ENCODE measurements at regions not wholly inside any gene's neighbourhood (a gene's known extent, or its start where the extent isn't known, plus 50 kb on each side); places are given as distances from the start of the nearest gene placed in this dataset.

GRCh38 chr6:26300359-26300758, 64.6 kb upstream of the BTN3A2 start:
- Histone ChIP-seq H3K9me3 (ENCODE audit: insufficient read depth, low read depth, low read length) (no peaks in the 10 kb centered on the region), H3K4me1 (ENCODE audit: insufficient read depth, low read length) (no peaks in the 10 kb centered on the region), H3K27me3 (ENCODE audit: insufficient read depth, low read length) (no peaks in the 10 kb centered on the region), H3K9ac (ENCODE audit: low read depth, low read length) (no peak overlapping the region), H3K4me3 (ENCODE audit: low read length) (no peak overlapping the region), H3K27ac (ENCODE audit: low read depth, low read length) (no peak overlapping the region), H3K36me3 (ENCODE audit: insufficient read depth, low read length) (no peaks in the 10 kb centered on the region)

- no peak overlapping the region for H3K4me3 ChIP-seq (ENCODE audit: low read length)
Measured at GRCh38 chr6:26300828-26301227, 64.2 kb upstream of the BTN3A2 start.

GRCh38 chr6:26301638-26302037, 63.4 kb upstream of the BTN3A2 start:
- Histone ChIP-seq H3K36me3 (ENCODE audit: insufficient read depth, low read length) (no peaks in the 10 kb centered on the region), H3K4me3 (ENCODE audit: low read length) (no peak overlapping the region), H3K27ac (ENCODE audit: low read depth, low read length) (no peak overlapping the region)

More at GRCh38 chr6:26300828-26301227, 64.2 kb upstream of the BTN3A2 start:
- no peaks in the 10 kb centered on the region for H3K27me3 ChIP-seq (ENCODE audit: insufficient read depth, low read length)
- no peaks in the 10 kb centered on the region for H3K9me3 ChIP-seq (ENCODE audit: insufficient read depth, low read depth, low read length)
- no peak overlapping the region for H3K27ac ChIP-seq (ENCODE audit: low read depth, low read length)
- no peaks in the 10 kb centered on the region for H3K36me3 ChIP-seq (ENCODE audit: insufficient read depth, low read length)
- H3K4me1 ChIP-seq (ENCODE audit: insufficient read depth, low read length) = 0 out of 2 replicates have a peak, but pooled peaks cover 3% of the 10 kb centered on the region
- H3K9ac ChIP-seq (ENCODE audit: low read depth, low read length) = no peak overlapping the region

GRCh38 chr6:26302941-26303559, 61.9 kb upstream of the BTN3A2 start:
- no peak overlapping the region for H3K9ac ChIP-seq (ENCODE audit: low read depth, low read length)
- H3K4me1 ChIP-seq (ENCODE audit: insufficient read depth, low read length) = 0 out of 2 replicates have a peak, but pooled peaks cover 4% of the 10 kb centered on the region
- no peak overlapping the region for H3K27ac ChIP-seq (ENCODE audit: low read depth, low read length)
- H3K36me3 ChIP-seq (ENCODE audit: insufficient read depth, low read length) = no peaks in the 10 kb centered on the region
- H3K9me3 ChIP-seq (ENCODE audit: insufficient read depth, low read depth, low read length) = no peaks in the 10 kb centered on the region
- H3K4me3 ChIP-seq (ENCODE audit: low read length) = no peak overlapping the region
- WGBS = 90% methylated on average over 1 of the region's 1 CpG
- H3K27me3 ChIP-seq (ENCODE audit: insufficient read depth, low read length) = no peaks in the 10 kb centered on the region

More at GRCh38 chr6:26301638-26302037, 63.4 kb upstream of the BTN3A2 start:
- Histone ChIP-seq H3K9me3 (ENCODE audit: insufficient read depth, low read depth, low read length) (no peaks in the 10 kb centered on the region), H3K4me1 (ENCODE audit: insufficient read depth, low read length) (0 out of 2 replicates have a peak, but pooled peaks cover 4% of the 10 kb centered on the region), H3K27me3 (ENCODE audit: insufficient read depth, low read length) (no peaks in the 10 kb centered on the region), H3K9ac (ENCODE audit: low read depth, low read length) (no peak overlapping the region)

GRCh38 chr6:26304213-26304796, 60.7 kb upstream of the BTN3A2 start:
- no CpG with 5 or more reads among the region's 3 CpGs for WGBS
- H3K36me3 ChIP-seq (ENCODE audit: insufficient read depth, low read length) = no peaks in the 10 kb centered on the region
- no peak overlapping the region for H3K27ac ChIP-seq (ENCODE audit: low read depth, low read length)
- no peaks in the 10 kb centered on the region for H3K9me3 ChIP-seq (ENCODE audit: insufficient read depth, low read depth, low read length)
- H3K4me3 ChIP-seq (ENCODE audit: low read length) = peak overlapping the region; percentile 80
- no peaks in the 10 kb centered on the region for H3K27me3 ChIP-seq (ENCODE audit: insufficient read depth, low read length)
- no peak overlapping the region for H3K9ac ChIP-seq (ENCODE audit: low read depth, low read length)
- H3K4me1 ChIP-seq (ENCODE audit: insufficient read depth, low read length) = 0 out of 2 replicates have a peak, but pooled peaks cover 4% of the 10 kb centered on the region

- H3K27ac ChIP-seq (ENCODE audit: low read depth, low read length) = no peak overlapping the region
- H3K4me1 ChIP-seq (ENCODE audit: insufficient read depth, low read length) = 0 out of 2 replicates have a peak, but pooled peaks cover 4% of the 10 kb centered on the region
- no peaks in the 10 kb centered on the region for H3K9me3 ChIP-seq (ENCODE audit: insufficient read depth, low read depth, low read length)
- 11% methylated on average over 23 of the region's 29 CpGs for WGBS
- H3K27me3 ChIP-seq (ENCODE audit: insufficient read depth, low read length) = no peaks in the 10 kb centered on the region
- no peaks in the 10 kb centered on the region for H3K36me3 ChIP-seq (ENCODE audit: insufficient read depth, low read length)
- peak overlapping the region; percentile 55 for H3K9ac ChIP-seq (ENCODE audit: low read depth, low read length)
- H3K4me3 ChIP-seq (ENCODE audit: low read length) = peak overlapping the region; percentile 80
Measured at GRCh38 chr6:26304797-26305640, 60.0 kb upstream of the BTN3A2 start.

- peak overlapping the region; percentile 80 for H3K4me3 ChIP-seq (ENCODE audit: low read length)
- 50% methylated on average over 2 of the region's 3 CpGs for WGBS
- no peak overlapping the region for H3K9ac ChIP-seq (ENCODE audit: low read depth, low read length)
- 0 out of 2 replicates have a peak, but pooled peaks cover 4% of the 10 kb centered on the region for H3K4me1 ChIP-seq (ENCODE audit: insufficient read depth, low read length)
- no peak overlapping the region for H3K27ac ChIP-seq (ENCODE audit: low read depth, low read length)
- H3K36me3 ChIP-seq (ENCODE audit: insufficient read depth, low read length) = no peaks in the 10 kb centered on the region
- H3K9me3 ChIP-seq (ENCODE audit: insufficient read depth, low read depth, low read length) = no peaks in the 10 kb centered on the region
- no peaks in the 10 kb centered on the region for H3K27me3 ChIP-seq (ENCODE audit: insufficient read depth, low read length)
Measured at GRCh38 chr6:26305641-26305969, 59.4 kb upstream of the BTN3A2 start.

GRCh38 chr6:26306232-26306631, 58.8 kb upstream of the BTN3A2 start:
- H3K36me3 ChIP-seq (ENCODE audit: insufficient read depth, low read length) = no peaks in the 10 kb centered on the region
- H3K4me1 ChIP-seq (ENCODE audit: insufficient read depth, low read length) = 0 out of 2 replicates have a peak, but pooled peaks cover 4% of the 10 kb centered on the region
- no peak overlapping the region for H3K4me3 ChIP-seq (ENCODE audit: low read length)
- no peak overlapping the region for H3K27ac ChIP-seq (ENCODE audit: low read depth, low read length)
- WGBS = 89% methylated on average over 3 of the region's 3 CpGs
- no peaks in the 10 kb centered on the region for H3K9me3 ChIP-seq (ENCODE audit: insufficient read depth, low read depth, low read length)
- no peaks in the 10 kb centered on the region for H3K27me3 ChIP-seq (ENCODE audit: insufficient read depth, low read length)
- H3K9ac ChIP-seq (ENCODE audit: low read depth, low read length) = no peak overlapping the region

GRCh38 chr6:26307850-26308249, 57.1 kb upstream of the BTN3A2 start:
- H3K36me3 ChIP-seq (ENCODE audit: insufficient read depth, low read length) = no peaks in the 10 kb centered on the region
- H3K27ac ChIP-seq (ENCODE audit: low read depth, low read length) = no peak overlapping the region
- H3K4me1 ChIP-seq (ENCODE audit: insufficient read depth, low read length) = 0 out of 2 replicates have a peak, but pooled peaks cover 4% of the 10 kb centered on the region
- H3K4me3 ChIP-seq (ENCODE audit: low read length) = no peak overlapping the region
- H3K9me3 ChIP-seq (ENCODE audit: insufficient read depth, low read depth, low read length) = no peaks in the 10 kb centered on the region
- no peak overlapping the region for H3K9ac ChIP-seq (ENCODE audit: low read depth, low read length)
- no peaks in the 10 kb centered on the region for H3K27me3 ChIP-seq (ENCODE audit: insufficient read depth, low read length)

GRCh38 chr6:26309731-26310142, 55.3 kb upstream of the BTN3A2 start:
- Histone ChIP-seq H3K9ac (ENCODE audit: low read depth, low read length) (no peak overlapping the region), H3K4me1 (ENCODE audit: insufficient read depth, low read length) (0 out of 2 replicates have a peak, but pooled peaks cover 4% of the 10 kb centered on the region), H3K9me3 (ENCODE audit: insufficient read depth, low read depth, low read length) (no peaks in the 10 kb centered on the region), H3K27me3 (ENCODE audit: insufficient read depth, low read length) (no peaks in the 10 kb centered on the region), H3K36me3 (ENCODE audit: insufficient read depth, low read length) (no peaks in the 10 kb centered on the region), H3K27ac (ENCODE audit: low read depth, low read length) (no peak overlapping the region), H3K4me3 (ENCODE audit: low read length) (no peak overlapping the region)
- WGBS = 90% methylated on average over 3 of the region's 3 CpGs

GRCh38 chr6:26311012-26311384, 54.0 kb upstream of the BTN3A2 start:
- H3K27me3 ChIP-seq (ENCODE audit: insufficient read depth, low read length) = no peaks in the 10 kb centered on the region
- H3K9me3 ChIP-seq (ENCODE audit: insufficient read depth, low read depth, low read length) = no peaks in the 10 kb centered on the region
- no peaks in the 10 kb centered on the region for H3K36me3 ChIP-seq (ENCODE audit: insufficient read depth, low read length)
- H3K4me1 ChIP-seq (ENCODE audit: insufficient read depth, low read length) = no peaks in the 10 kb centered on the region
- under 1% methylated on average over 10 of the region's 11 CpGs for whole genome bisulfite sequencing
- no peak overlapping the region for H3K27ac ChIP-seq (ENCODE audit: low read depth, low read length)
- H3K4me3 ChIP-seq (ENCODE audit: low read length) = peak overlapping the region; percentile 88
- no peak overlapping the region for H3K9ac ChIP-seq (ENCODE audit: low read depth, low read length)

Measured in HUES64 (cell line).